ENCODE measurements at regions not wholly inside any gene's neighbourhood (a gene's known extent, or its start where the extent isn't known, plus 50 kb on each side); places are given as distances from the start of the nearest gene placed in this dataset.

DNA sequence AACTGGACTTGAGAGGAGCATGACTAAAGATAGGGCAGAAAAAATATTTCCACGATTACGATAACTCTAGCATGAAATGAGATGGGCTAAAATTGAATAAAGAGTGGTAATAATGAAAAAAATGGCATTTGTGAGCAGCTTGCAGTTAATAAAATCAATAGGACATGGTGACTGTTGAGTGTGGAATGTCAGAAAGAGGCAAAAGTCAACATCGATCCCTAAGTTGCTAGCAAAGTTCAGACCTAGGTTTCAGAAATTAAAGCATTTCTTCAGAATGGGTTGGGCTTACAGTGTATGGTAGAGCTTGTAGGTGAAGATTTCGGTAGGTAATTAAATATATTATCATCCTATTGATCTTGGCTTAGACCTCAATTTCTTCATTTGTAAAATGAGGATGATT, 656.7 kb upstream of the NRG3 start:
- TF ChIP-seq EZH2 (IDR thresholded peaks at IDR 0.05; ENCODE audit: insufficient read depth, low read length), result no peak
- TF ChIP-seq, protein P1, sequence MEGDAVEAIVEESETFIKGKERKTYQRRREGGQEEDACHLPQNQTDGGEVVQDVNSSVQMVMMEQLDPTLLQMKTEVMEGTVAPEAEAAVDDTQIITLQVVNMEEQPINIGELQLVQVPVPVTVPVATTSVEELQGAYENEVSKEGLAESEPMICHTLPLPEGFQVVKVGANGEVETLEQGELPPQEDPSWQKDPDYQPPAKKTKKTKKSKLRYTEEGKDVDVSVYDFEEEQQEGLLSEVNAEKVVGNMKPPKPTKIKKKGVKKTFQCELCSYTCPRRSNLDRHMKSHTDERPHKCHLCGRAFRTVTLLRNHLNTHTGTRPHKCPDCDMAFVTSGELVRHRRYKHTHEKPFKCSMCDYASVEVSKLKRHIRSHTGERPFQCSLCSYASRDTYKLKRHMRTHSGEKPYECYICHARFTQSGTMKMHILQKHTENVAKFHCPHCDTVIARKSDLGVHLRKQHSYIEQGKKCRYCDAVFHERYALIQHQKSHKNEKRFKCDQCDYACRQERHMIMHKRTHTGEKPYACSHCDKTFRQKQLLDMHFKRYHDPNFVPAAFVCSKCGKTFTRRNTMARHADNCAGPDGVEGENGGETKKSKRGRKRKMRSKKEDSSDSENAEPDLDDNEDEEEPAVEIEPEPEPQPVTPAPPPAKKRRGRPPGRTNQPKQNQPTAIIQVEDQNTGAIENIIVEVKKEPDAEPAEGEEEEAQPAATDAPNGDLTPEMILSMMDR (IDR thresholded peaks at IDR 0.05; ENCODE audit: insufficient read depth, low read depth, low read length), result no peak
- Histone ChIP-seq H3K4me2 (ENCODE audit: low read length) (no peak overlapping the region), H3K9ac (ENCODE audit: low read length) (no peak overlapping the region), H2AFZ (ENCODE audit: low read depth, low read length) (no peak overlapping the region), H3K27ac (ENCODE audit: low read depth, low read length) (no peak overlapping the region), H4K20me1 (ENCODE audit: insufficient read depth, low read length) (no peaks in the 10 kb centered on the region), H3K79me2 (ENCODE audit: insufficient read depth, low read length) (no peaks in the 10 kb centered on the region), H3K9me3 (ENCODE audit: insufficient read depth, low read depth, low read length) (no peaks in the 10 kb centered on the region), H3K36me3 (ENCODE audit: insufficient read depth, low read length) (no peaks in the 10 kb centered on the region), H3K4me1 (ENCODE audit: insufficient read depth, low read length) (no peaks in the 10 kb centered on the region), H3K27me3 (ENCODE audit: insufficient read depth, low read length) (no peaks in the 10 kb centered on the region), H3K4me3 (ENCODE audit: insufficient read depth, low read depth, low read length) (no peak overlapping the region)
- DNase-seq (ENCODE audit: low read depth) (no peak), FAIRE-seq (no peak)
- H3K27me3 Mint-ChIP-seq (ENCODE audit: low read depth, unreplicated experiment), result no peaks in the 10 kb centered on the region
- H3K4me3 Mint-ChIP-seq (ENCODE audit: unreplicated experiment), result no peak overlapping the region
- no peak overlapping the region for H3K27ac Mint-ChIP-seq (ENCODE audit: unreplicated experiment)
- no peaks in the 10 kb centered on the region for H3K36me3 Mint-ChIP-seq (ENCODE audit: low read depth, unreplicated experiment)
- peaks cover 6% of the 10 kb centered on the region for H3K4me1 Mint-ChIP-seq (ENCODE audit: low read depth, unreplicated experiment)
- H3K9me3 Mint-ChIP-seq (ENCODE audit: unreplicated experiment), result no peaks in the 10 kb centered on the region

DNA sequence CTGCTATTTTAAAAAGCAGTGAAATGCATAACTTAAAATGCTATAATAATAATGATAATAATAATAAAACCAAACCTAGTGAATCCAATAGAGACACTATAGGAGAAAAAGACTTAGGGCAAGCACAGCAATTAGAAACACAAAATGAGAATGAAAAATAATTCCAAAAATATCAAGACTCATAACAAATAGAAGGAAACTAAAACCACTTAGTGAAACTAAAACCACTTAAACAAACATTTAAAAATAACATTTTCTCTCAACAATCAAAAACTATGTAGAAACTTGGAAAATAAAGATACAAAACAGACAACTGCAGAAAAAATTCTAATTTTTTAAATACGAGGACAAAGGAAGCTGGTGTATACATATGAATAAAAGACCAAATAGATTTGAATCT, 655.2 kb upstream of the NRG3 start:
- H3K4me1 Mint-ChIP-seq (ENCODE audit: low read depth, unreplicated experiment), result peaks cover 6% of the 10 kb centered on the region
- H3K4me1 ChIP-seq (ENCODE audit: insufficient read depth, low read length), result no peaks in the 10 kb centered on the region
- H3K4me3 ChIP-seq (ENCODE audit: insufficient read depth, low read depth, low read length), result no peak overlapping the region
- DNase-seq (ENCODE audit: low read depth), result no peak
- no peaks in the 10 kb centered on the region for H3K27me3 Mint-ChIP-seq (ENCODE audit: low read depth, unreplicated experiment)
- no peak overlapping the region for H3K4me3 Mint-ChIP-seq (ENCODE audit: unreplicated experiment)
- H4K20me1 ChIP-seq (ENCODE audit: insufficient read depth, low read length), result no peaks in the 10 kb centered on the region
- no peaks in the 10 kb centered on the region for H3K27me3 ChIP-seq (ENCODE audit: insufficient read depth, low read length)
- H3K79me2 ChIP-seq (ENCODE audit: insufficient read depth, low read length), result no peaks in the 10 kb centered on the region
- no peak for TF ChIP-seq EZH2 (IDR thresholded peaks at IDR 0.05; ENCODE audit: insufficient read depth, low read length)
- TF ChIP-seq, protein P1 (IDR thresholded peaks at IDR 0.05; ENCODE audit: insufficient read depth, low read depth, low read length), result no peak
- H3K36me3 Mint-ChIP-seq (ENCODE audit: low read depth, unreplicated experiment), result no peaks in the 10 kb centered on the region
- no peak overlapping the region for H3K4me2 ChIP-seq (ENCODE audit: low read length)
- H3K27ac Mint-ChIP-seq (ENCODE audit: unreplicated experiment), result no peak overlapping the region
- H3K9ac ChIP-seq (ENCODE audit: low read length), result no peak overlapping the region
- H3K9me3 Mint-ChIP-seq (ENCODE audit: unreplicated experiment), result no peaks in the 10 kb centered on the region
- no peak overlapping the region for H3K27ac ChIP-seq (ENCODE audit: low read depth, low read length)
- H3K36me3 ChIP-seq (ENCODE audit: insufficient read depth, low read length), result no peaks in the 10 kb centered on the region
- H2AFZ ChIP-seq (ENCODE audit: low read depth, low read length), result no peak overlapping the region
- no peaks in the 10 kb centered on the region for H3K9me3 ChIP-seq (ENCODE audit: insufficient read depth, low read depth, low read length)
- FAIRE-seq, result no peak

DNA sequence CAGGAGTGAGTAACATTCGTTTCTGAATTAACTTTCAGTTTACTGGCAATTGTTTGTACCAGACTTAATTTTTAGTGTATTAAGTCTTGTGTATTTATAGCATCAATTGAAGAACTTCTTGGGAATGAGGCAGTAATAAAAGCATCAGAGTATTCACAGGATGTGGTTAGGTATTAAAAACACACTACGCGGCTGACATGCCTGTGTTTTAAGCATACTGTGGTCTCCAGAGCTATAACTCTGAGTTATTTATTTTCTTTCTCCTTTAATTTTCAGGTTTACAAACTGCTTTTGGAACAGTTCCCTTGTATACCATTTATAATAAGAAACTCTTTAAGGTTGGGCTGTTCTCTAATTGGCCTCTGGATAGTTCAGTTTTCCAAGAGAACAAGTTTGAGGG, 626.1 kb upstream of the NRG3 start:
- H3K4me1 ChIP-seq (ENCODE audit: insufficient read depth, low read length), result no peaks in the 10 kb centered on the region
- H3K9ac ChIP-seq (ENCODE audit: low read length), result no peak overlapping the region
- H3K36me3 Mint-ChIP-seq (ENCODE audit: low read depth, unreplicated experiment), result no peaks in the 10 kb centered on the region
- H3K27me3 ChIP-seq (ENCODE audit: insufficient read depth, low read length), result no peaks in the 10 kb centered on the region
- TF ChIP-seq EZH2 (IDR thresholded peaks at IDR 0.05; ENCODE audit: insufficient read depth, low read length), result no peak
- H3K36me3 ChIP-seq (ENCODE audit: insufficient read depth, low read length), result no peaks in the 10 kb centered on the region
- H3K4me3 Mint-ChIP-seq (ENCODE audit: unreplicated experiment), result no peak overlapping the region
- H3K9me3 ChIP-seq (ENCODE audit: insufficient read depth, low read depth, low read length), result no peaks in the 10 kb centered on the region
- H3K27ac Mint-ChIP-seq (ENCODE audit: unreplicated experiment), result no peak overlapping the region
- H3K79me2 ChIP-seq (ENCODE audit: insufficient read depth, low read length), result no peaks in the 10 kb centered on the region
- H3K27me3 Mint-ChIP-seq (ENCODE audit: low read depth, unreplicated experiment), result no peaks in the 10 kb centered on the region
- FAIRE-seq (no peak), DNase-seq (ENCODE audit: low read depth) (no peak)
- no peaks in the 10 kb centered on the region for H4K20me1 ChIP-seq (ENCODE audit: insufficient read depth, low read length)
- no peaks in the 10 kb centered on the region for H3K4me1 Mint-ChIP-seq (ENCODE audit: low read depth, unreplicated experiment)
- no peak overlapping the region for H3K4me3 ChIP-seq (ENCODE audit: insufficient read depth, low read depth, low read length)
- no peak overlapping the region for H3K4me2 ChIP-seq (ENCODE audit: low read length)
- H3K27ac ChIP-seq (ENCODE audit: low read depth, low read length), result no peak overlapping the region
- no peak overlapping the region for H2AFZ ChIP-seq (ENCODE audit: low read depth, low read length)
- H3K9me3 Mint-ChIP-seq (ENCODE audit: unreplicated experiment), result no peaks in the 10 kb centered on the region

Data from astrocyte (in vitro differentiated cells and primary cell).